ENCODE measurements at regions not wholly inside any gene's neighbourhood (a gene's known extent, or its start where the extent isn't known, plus 50 kb on each side); places are given as distances from the start of the nearest gene placed in this dataset.

DNA sequence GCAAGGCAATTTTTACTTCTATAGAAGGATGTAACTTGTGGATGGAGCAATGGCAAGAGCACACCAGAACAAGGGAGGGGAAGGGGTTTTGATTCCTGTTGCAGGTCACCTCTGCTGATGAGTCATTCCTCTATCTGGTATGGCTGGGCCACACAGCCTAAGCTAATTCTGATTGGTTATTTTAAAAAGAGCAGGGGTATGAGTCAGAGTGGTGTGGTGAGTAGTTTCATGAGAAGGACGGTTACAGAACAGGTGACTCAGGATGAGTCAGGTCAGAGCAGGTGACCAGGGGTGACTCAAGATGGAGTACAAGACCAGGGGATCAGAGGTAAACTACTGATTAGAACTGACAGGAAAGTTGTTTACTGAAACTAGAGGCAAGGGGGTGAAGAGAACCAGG is 231.9 kb upstream of the USP9Y start:
- H3K4me3 ChIP-seq (ENCODE audit: low read depth, low read length): no peak overlapping the region
- FAIRE-seq: no peak
- no peaks in the 10 kb centered on the region for H3K27me3 ChIP-seq (ENCODE audit: control insufficient read depth, insufficient read depth, low read length)
- no peaks in the 10 kb centered on the region for H3K36me3 ChIP-seq (ENCODE audit: control insufficient read depth, insufficient read depth, low read length)
- DNase-seq (ENCODE audit: low read depth): peak; percentile 81
- TF ChIP-seq, protein P1, sequence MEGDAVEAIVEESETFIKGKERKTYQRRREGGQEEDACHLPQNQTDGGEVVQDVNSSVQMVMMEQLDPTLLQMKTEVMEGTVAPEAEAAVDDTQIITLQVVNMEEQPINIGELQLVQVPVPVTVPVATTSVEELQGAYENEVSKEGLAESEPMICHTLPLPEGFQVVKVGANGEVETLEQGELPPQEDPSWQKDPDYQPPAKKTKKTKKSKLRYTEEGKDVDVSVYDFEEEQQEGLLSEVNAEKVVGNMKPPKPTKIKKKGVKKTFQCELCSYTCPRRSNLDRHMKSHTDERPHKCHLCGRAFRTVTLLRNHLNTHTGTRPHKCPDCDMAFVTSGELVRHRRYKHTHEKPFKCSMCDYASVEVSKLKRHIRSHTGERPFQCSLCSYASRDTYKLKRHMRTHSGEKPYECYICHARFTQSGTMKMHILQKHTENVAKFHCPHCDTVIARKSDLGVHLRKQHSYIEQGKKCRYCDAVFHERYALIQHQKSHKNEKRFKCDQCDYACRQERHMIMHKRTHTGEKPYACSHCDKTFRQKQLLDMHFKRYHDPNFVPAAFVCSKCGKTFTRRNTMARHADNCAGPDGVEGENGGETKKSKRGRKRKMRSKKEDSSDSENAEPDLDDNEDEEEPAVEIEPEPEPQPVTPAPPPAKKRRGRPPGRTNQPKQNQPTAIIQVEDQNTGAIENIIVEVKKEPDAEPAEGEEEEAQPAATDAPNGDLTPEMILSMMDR (IDR thresholded peaks at IDR 0.05; ENCODE audit: insufficient read depth, low read length, severe bottlenecking): no peak

DNA sequence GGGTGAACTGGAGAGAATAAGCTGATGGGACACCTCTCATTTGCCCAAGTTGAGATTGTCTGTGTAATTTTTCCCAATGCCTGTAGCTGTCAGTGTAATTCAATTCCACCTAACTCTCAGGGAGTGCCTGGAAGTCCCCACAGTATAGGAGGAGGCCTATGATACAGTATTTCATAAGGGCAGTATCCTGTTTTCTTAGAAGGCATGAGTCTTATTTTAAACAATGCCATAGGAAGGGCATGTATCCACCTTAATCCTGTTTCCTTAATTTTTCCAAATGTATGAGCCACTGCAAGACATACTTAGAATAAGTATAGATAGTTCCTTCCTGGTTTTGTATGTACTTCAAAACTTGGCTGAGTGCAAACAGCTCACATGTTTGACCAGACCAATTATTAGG is 226.6 kb upstream of the USP9Y start:
- Histone ChIP-seq H3K4me3 (ENCODE audit: low read depth, low read length) (no peak overlapping the region), H3K36me3 (ENCODE audit: control insufficient read depth, insufficient read depth, low read length) (no peaks in the 10 kb centered on the region), H3K27me3 (ENCODE audit: control insufficient read depth, insufficient read depth, low read length) (no peaks in the 10 kb centered on the region)
- TF ChIP-seq, protein P1 (IDR thresholded peaks at IDR 0.05; ENCODE audit: insufficient read depth, low read length, severe bottlenecking): no peak
- no peak for FAIRE-seq
- peak; percentile 78 for DNase-seq (ENCODE audit: low read depth)

DNA sequence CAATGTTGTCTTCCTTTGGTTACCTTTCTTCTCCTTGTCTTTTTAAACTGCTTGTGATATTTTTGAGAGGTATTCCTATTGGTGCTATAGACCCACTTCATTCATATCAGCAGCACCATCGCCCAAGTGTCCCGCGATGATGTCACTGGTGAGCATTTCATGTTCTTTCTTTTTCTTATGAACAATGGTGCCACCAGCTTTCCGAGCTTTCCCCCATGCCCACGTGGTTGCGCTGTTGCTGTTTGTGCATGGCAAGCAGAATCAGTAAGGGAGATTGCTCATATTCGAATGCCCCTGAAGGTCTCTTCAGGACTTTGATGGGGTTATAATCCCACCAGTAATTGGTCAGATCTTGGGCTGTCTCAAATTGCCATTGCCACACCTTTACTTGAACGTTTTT is 221.6 kb upstream of the USP9Y start:
- Histone ChIP-seq H3K27me3 (ENCODE audit: control insufficient read depth, insufficient read depth, low read length) (no peaks in the 10 kb centered on the region), H3K36me3 (ENCODE audit: control insufficient read depth, insufficient read depth, low read length) (no peaks in the 10 kb centered on the region), H3K4me3 (ENCODE audit: low read depth, low read length) (no peak overlapping the region)
- TF ChIP-seq, protein P1 (IDR thresholded peaks at IDR 0.05; ENCODE audit: insufficient read depth, low read length, severe bottlenecking): peak; percentile 27
- DNase-seq (ENCODE audit: low read depth) (peak; percentile 49), FAIRE-seq (no peak)

DNA sequence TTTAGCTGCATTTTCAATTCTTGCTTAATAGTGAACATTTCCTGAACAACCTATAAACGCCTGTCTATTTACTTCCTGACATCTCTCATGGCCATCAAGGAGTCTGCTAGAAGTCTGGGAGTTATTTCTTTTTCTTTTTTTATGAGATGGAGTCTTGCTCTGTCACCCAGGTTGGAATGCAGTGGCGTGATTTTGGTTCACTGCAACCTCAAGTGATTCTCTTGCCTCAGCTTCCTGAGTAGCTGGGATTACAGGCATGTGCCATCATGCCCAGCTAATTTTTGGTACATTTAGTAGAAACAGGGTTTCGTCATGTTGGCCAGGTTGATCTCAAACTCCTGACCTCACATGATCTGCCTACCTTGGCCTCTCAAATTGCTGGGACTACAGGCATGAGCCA is 217.6 kb upstream of the USP9Y start:
- no peaks in the 10 kb centered on the region for H3K36me3 ChIP-seq (ENCODE audit: control insufficient read depth, insufficient read depth, low read length)
- FAIRE-seq (no peak), DNase-seq (ENCODE audit: low read depth) (peak; percentile 86)
- H3K4me3 ChIP-seq (ENCODE audit: low read depth, low read length): no peak overlapping the region
- TF ChIP-seq, protein P1 (IDR thresholded peaks at IDR 0.05; ENCODE audit: insufficient read depth, low read length, severe bottlenecking): no peak
- no peaks in the 10 kb centered on the region for H3K27me3 ChIP-seq (ENCODE audit: control insufficient read depth, insufficient read depth, low read length)

DNA sequence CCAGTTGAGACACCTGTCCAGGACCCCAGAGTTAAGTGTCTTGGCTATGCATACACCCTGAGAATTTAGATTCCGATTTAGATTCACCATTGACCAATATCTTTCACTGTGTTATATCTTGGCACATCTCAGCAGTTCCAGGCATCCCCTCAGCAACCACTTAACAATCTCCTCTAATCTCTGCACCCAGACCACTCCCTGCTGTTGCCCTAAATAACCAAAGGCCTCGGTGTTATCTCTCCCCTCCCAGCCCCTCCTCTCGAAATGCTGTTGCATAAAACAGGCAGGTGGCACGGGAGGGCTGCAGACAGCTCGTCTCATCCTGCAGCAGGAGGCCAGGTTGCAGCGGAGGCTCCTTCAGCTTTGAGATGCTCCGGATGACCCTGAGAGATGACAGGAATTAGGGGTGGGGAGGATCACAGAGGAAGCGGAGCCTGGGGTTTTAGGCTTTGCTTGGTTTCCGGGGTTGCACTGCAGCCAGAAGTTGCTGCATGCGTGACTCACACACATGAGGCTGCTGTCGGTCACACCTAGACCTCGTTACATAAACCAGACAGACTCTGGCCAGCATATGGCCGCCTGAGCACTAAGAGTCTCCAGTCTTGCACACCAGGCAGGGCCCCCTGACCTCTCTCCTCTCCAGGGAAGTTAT is 210.3 kb upstream of the USP9Y start:
- no peaks in the 10 kb centered on the region for H3K27me3 ChIP-seq (ENCODE audit: control insufficient read depth, insufficient read depth, low read length)
- peak; percentile 47 for DNase-seq (ENCODE audit: low read depth)
- no peaks in the 10 kb centered on the region for H3K36me3 ChIP-seq (ENCODE audit: control insufficient read depth, insufficient read depth, low read length)
- no peak overlapping the region for H3K4me3 ChIP-seq (ENCODE audit: low read depth, low read length)
- TF ChIP-seq, protein P1 (IDR thresholded peaks at IDR 0.05; ENCODE audit: insufficient read depth, low read length, severe bottlenecking): no peak
- no peak for FAIRE-seq

DNA sequence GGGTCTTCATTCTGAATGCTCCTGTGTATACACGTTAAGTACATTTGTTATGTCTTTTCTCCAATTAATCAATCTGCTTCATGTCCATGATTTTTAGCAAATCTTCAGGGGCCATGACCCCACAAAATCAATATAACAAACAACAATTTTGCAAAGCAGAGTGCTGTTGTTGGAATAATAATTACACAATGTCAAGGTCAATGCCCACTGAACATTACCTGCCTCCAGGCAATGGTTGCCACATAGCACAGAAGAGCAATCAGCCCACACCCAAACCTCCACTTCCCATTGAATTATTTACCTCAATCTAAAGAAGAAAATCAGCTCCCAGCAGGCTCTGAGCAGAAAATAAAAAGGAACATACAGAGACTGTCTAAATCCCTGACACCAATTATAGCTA is 208.8 kb upstream of the USP9Y start:
- FAIRE-seq (no peak), DNase-seq (ENCODE audit: low read depth) (no peak)
- Histone ChIP-seq H3K4me3 (ENCODE audit: low read depth, low read length) (no peak overlapping the region), H3K36me3 (ENCODE audit: control insufficient read depth, insufficient read depth, low read length) (no peaks in the 10 kb centered on the region), H3K27me3 (ENCODE audit: control insufficient read depth, insufficient read depth, low read length) (no peaks in the 10 kb centered on the region)
- TF ChIP-seq, protein P1 (IDR thresholded peaks at IDR 0.05; ENCODE audit: insufficient read depth, low read length, severe bottlenecking): no peak
